GM08714 (cell line): ENCODE measurements at regions not wholly inside any gene's neighbourhood (a gene's known extent, or its start where the extent isn't known, plus 50 kb on each side); places are given as distances from the start of the nearest gene placed in this dataset.

Experiments
- H3K4me3 ChIP-seq: fragments of 200-500 bp; sonication (Bioruptor generic); 2 replicates; pipeline ENCODE4 v1.5.1; 2014; ENCODE audit warnings: mild to moderate bottlenecking, low read length, inconsistent platforms
- ZNF274 ChIP-seq: IDR thresholded peaks from 2 replicates; pipeline ENCODE4 v1.6.1; 2012; ENCODE audit warnings: mild to moderate bottlenecking, low read depth, low read length

DNA sequence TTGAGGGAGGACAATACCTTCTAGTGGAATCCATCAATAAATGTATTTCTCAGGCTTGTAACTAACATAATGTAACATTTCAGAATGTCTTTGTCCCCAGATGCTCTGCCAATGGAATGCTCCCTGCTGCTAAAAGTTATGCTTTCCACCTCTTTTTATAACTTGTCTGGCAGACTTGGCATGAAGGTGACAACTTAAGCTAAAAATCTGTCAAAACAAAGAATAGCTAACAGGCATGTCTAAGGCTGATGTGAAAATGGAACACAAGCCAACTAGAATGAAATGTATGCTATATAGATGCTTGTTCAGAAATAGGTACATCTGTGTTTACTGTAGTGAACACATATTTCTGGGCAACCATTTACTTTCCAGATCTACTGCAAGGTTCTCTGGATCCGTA is 467.9 kb downstream of the MRPL39 start:
- H3K4me3 ChIP-seq: no peak overlapping the region
- no peak for TF ChIP-seq ZNF274

- no peak overlapping the region for H3K4me3 ChIP-seq
- TF ChIP-seq ZNF274: no peak
Observed at GRCh38 chr21:25133939-25134338, 473.3 kb downstream of the MRPL39 start.

DNA sequence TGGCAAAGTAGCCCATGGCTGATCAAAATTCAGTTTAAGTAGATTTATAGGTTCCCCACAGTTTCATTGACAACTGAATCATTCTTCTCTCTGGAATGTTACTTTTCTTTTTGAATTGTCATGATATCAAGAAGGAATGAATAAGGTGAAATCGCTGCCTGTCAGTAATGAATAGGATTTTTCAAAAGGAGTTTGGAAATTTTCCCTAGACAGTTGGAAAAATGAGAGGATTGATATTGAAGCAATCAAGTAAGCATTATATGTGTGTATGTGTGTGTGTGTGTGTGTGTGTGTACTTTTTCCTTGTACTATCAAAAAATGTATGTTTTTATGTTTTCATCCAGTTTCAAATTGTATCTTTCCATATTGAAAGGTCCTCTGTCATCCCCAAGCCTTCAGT is 479.5 kb downstream of the MRPL39 start:
- H3K4me3 ChIP-seq: no peak overlapping the region
- no peak for TF ChIP-seq ZNF274

GRCh38 chr21:25127007-25127406 is 480.3 kb downstream of the MRPL39 start:
- no peak overlapping the region for H3K4me3 ChIP-seq
- no peak for TF ChIP-seq ZNF274

- TF ChIP-seq ZNF274: no peak
- H3K4me3 ChIP-seq: no peak overlapping the region
Observed at GRCh38 chr21:25126564-25126963, 480.7 kb downstream of the MRPL39 start.

DNA sequence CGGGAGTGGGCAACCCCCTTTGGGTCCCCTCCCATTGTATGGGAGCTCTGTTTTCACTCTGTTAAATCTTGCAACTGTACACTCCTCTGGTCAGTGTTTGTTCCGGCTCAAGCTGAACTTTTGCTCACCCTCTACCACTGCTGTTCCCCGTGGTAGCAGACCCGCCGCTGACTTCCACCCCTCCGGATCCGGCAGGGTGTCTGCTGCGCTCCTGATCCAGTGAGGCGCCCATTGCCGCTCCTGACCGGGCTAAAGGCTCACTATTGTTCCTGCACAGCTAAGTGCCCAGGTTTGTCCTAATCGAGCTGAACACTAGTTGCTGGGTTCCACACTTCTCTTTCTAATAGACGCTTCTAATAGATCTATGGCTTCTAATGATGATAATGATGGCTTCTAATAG is 488.6 kb downstream of the MRPL39 start:
- no peak overlapping the region for H3K4me3 ChIP-seq
- TF ChIP-seq ZNF274: no peak

DNA sequence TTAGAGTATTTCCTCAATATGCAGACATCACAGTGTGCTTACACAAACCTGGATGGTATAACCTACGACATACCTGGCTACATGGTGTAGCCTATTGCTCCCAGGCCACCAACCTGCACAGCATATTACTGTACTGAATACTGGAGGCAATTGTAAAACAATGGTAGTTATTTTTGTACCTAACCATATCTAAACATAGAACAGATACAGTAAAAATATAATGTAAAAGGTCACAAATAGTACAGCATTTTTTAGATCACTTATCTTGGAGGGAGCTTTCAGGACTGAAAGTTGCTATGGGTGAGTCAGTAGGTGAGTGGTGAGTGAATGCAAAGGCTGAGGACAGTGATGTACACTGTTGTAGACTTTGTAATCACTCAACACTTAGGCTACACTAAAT is 492.3 kb downstream of the MRPL39 start:
- no peak overlapping the region for H3K4me3 ChIP-seq
- no peak for TF ChIP-seq ZNF274

DNA sequence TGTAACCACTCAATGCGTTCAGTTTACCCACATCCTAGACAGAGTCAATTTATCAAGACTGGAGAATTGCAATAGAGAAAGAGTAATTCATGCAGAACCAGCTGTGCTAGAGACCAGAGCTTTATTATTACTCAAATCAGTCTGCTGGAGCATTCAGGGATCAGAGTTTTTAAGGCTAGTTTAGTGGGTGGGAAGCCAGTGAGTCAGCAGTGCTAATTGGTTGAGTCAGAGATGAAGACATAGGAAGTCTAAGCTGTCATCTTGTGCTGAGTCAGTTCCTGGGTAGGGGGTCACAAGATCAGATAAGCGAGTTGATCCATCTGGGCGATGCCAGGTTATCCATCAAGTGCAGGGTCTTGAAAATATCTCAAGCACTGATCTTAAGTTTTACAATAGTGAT is 499.6 kb downstream of the MRPL39 start:
- TF ChIP-seq ZNF274: no peak
- H3K4me3 ChIP-seq: no peak overlapping the region

DNA sequence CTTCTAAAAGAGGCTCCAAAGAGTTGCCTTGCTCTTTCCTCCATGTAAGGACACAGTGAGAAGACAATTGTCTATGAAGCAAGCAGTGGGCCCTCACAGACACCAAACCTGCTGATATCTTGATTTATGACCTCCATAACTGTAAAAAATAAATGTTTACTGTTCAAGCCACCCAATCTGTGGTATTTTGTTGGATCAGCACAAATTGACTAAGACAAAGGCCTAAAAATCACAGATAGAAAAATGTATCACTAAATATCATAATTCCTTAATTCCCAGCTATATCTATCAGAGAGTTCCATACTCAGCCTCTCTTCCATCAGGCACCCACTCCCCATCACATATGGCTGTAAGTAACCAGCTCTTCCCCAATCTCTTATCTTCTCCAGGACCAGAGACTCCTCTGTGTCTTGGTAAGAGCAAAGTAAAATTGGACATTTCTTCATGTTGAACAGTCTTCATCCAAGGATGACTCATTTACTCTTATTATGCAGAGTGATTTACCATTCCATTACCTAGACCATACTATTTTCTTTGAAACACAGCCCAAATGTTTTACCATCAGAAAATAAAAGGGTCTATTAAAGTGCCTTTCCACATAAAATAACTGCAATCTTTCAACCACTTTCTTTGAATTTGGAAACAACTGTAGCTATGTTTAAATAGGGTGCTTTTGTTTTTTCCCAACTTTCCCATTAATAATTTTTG is 503.6 kb downstream of the MRPL39 start:
- TF ChIP-seq ZNF274: no peak
- no peak overlapping the region for H3K4me3 ChIP-seq

GRCh38 chr21:25097648-25098047 is 509.6 kb downstream of the MRPL39 start:
- H3K4me3 ChIP-seq: no peak overlapping the region
- TF ChIP-seq ZNF274: no peak

DNA sequence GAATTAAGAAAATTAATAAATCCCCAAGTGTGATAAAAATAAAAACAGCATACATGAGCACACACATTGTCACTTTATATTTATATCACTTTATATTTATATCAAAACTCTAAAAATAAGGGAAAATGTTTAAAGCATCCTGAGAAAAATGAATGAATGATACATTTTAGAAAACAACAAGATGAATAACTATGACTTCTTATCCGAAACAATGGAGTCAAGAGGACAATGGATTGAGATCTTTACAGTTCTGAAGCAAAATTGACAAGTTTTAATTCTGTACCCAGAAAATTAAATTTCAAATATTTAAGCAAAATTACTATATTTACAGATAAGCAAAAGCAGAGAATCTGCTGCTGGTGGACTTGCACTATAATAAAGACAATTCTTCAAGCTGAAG is 512.6 kb downstream of the MRPL39 start:
- H3K4me3 ChIP-seq: no peak overlapping the region
- no peak for TF ChIP-seq ZNF274

- no peak overlapping the region for H3K4me3 ChIP-seq
- no peak for TF ChIP-seq ZNF274
Observed at GRCh38 chr21:25092441-25093011, 514.8 kb downstream of the MRPL39 start.

GRCh38 chr21:25081096-25081495 is 526.2 kb downstream of the MRPL39 start:
- no peak overlapping the region for H3K4me3 ChIP-seq
- TF ChIP-seq ZNF274: no peak

DNA sequence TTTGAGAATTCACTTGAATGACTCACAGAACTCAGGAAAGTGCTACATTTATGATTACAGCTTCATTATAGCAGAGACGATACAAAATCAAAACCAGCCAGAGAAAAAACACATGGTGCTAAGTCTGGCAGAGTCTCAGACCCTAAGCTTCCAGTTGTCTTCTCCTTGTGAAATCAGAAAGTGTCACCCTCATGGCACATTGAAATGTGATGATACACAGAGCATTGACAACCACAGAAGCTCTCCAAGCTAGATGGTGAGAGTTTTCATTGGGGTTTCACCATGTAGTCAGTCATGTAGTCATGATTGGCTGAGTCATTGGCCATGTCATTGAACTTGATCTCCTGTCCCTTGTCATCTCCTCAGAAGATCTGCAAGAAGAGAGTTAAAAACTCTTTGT is 526.6 kb downstream of the MRPL39 start:
- TF ChIP-seq ZNF274: no peak
- no peak overlapping the region for H3K4me3 ChIP-seq

GRCh38 chr21:25080141-25080540 is 527.1 kb downstream of the MRPL39 start:
- TF ChIP-seq ZNF274: no peak

DNA sequence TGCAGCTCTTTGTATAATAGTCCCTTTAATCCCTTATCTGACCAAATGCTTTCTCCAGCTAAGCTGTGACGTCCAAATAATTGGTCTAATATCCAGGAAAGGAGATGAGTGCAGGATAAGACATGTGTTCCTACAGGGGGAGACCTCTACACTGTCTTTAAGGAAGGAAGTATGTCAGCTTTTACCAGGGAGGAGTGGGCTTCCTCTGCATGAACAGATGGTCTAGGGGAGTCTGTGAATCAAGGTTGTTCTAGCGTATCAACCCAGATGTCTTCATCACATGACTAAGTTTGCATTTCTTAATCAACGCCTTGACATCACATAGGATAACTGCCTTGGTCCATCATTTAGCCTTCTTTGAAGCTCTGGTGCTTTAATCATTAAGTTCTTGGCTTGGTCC is 528.2 kb downstream of the MRPL39 start:
- TF ChIP-seq ZNF274: no peak
- H3K4me3 ChIP-seq: no peak overlapping the region

More at GRCh38 chr21:25080141-25080540, 527.1 kb downstream of the MRPL39 start:
- H3K4me3 ChIP-seq: no peak overlapping the region

GRCh38 chr21:25062061-25062460 is 545.2 kb downstream of the MRPL39 start:
- TF ChIP-seq ZNF274: no peak
- H3K4me3 ChIP-seq: no peak overlapping the region
